ENCODE measurements at regions not wholly inside any gene's neighbourhood (a gene's known extent, or its start where the extent isn't known, plus 50 kb on each side); places are given as distances from the start of the nearest gene placed in this dataset.

GRCh38 chr1:22248746-22249145, 105.8 kb upstream of the WNT4 start:
- no peak overlapping the region for H3K4me3 ChIP-seq (ENCODE audit: low read depth, low read length)
- DNase-seq (ENCODE audit: low read depth), result no peak
- TF ChIP-seq CTCF (IDR thresholded peaks at IDR 0.05; ENCODE audit: insufficient read depth, low read length), result no peak

GRCh38 chr1:22249928-22250680, 107.2 kb upstream of the WNT4 start:
- DNase-seq (ENCODE audit: low read depth), result no peak
- TF ChIP-seq CTCF (IDR thresholded peaks at IDR 0.05; ENCODE audit: insufficient read depth, low read length), result no peak
- no peak overlapping the region for H3K4me3 ChIP-seq (ENCODE audit: low read depth, low read length)

- no peak for DNase-seq (ENCODE audit: low read depth)
- TF ChIP-seq CTCF (IDR thresholded peaks at IDR 0.05; ENCODE audit: insufficient read depth, low read length), result no peak
- no peak overlapping the region for H3K4me3 ChIP-seq (ENCODE audit: low read depth, low read length)
These were observed 107.8 kb upstream of the WNT4 start for GRCh38 chr1:22250724-22251123.

GRCh38 chr1:22252251-22252650, 109.4 kb upstream of the WNT4 start:
- H3K4me3 ChIP-seq (ENCODE audit: low read depth, low read length), result no peak overlapping the region
- no peak for DNase-seq (ENCODE audit: low read depth)
- no peak for TF ChIP-seq CTCF (IDR thresholded peaks at IDR 0.05; ENCODE audit: insufficient read depth, low read length)

GRCh38 chr1:22253012-22253790, 110.3 kb upstream of the WNT4 start:
- no peak for TF ChIP-seq CTCF (IDR thresholded peaks at IDR 0.05; ENCODE audit: insufficient read depth, low read length)
- H3K4me3 ChIP-seq (ENCODE audit: low read depth, low read length), result no peak overlapping the region
- DNase-seq (ENCODE audit: low read depth), result no peak

GRCh38 chr1:22254756-22255155, 111.9 kb upstream of the WNT4 start:
- DNase-seq (ENCODE audit: low read depth), result no peak
- no peak for TF ChIP-seq CTCF (IDR thresholded peaks at IDR 0.05; ENCODE audit: insufficient read depth, low read length)
- H3K4me3 ChIP-seq (ENCODE audit: low read depth, low read length), result no peak overlapping the region

All from fibroblast of the aortic adventitia (primary cell).